GM12873 (cell line): ENCODE measurements at regions not wholly inside any gene's neighbourhood (a gene's known extent, or its start where the extent isn't known, plus 50 kb on each side); places are given as distances from the start of the nearest gene placed in this dataset.

Experiments
- CTCF ChIP-seq: IDR thresholded peaks from 2 replicates; pipeline ENCODE4 v1.5.1; 2012; ENCODE audit warnings: low read depth, mild to moderate bottlenecking, moderate library complexity, low read length, control low read depth; ENCODE audit not compliant: insufficient read depth; ENCODE audit errors: missing control alignments

DNA sequence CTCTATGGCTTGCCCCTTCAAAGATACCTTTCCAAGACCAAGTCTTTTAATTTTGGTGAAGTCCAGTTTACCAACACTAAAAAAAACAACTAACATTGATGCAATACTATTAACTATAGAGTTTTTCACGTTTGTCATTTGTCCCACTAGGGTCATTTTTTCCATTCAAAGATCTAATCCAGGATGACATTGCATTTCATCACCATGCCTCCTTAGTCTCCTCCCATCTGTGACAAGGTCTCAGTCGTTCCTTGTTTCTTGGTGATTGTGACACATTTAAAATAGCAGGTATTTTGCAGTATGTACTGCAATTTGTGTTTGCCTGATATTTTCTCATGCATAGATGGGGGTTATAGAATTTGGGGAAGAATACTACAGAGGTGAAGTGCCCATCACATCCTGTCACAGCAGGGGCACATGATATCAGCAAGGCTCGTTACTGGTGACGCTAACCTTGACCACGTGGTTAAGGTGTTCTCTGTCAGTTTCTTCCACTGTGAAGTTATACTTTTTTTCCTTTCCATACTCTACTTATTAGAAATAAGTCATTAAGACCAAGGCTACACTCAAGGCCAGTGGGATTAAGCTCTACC, 799.2 kb upstream of the RAB6C start:
- no peak for TF ChIP-seq CTCF

GRCh38 chr2:129181433-129181832, 798.0 kb upstream of the RAB6C start:
- no peak for TF ChIP-seq CTCF

DNA sequence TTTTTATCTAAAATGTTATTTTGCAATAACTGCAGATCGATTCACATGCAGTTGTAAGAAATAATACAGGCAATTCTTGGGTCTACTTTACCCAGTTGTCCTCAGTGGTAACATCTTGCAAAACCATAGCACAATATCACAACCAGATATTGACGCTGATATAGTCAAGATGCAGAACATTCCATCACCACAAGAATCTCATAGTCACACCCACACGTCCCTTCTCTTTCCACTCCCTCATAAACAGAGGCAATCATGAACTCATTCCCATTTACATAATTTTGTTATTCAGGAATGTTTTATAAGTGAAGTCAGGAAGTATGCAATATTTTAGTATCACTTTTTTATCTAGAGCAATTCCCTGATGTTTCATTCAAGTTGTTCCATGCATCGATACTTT, 797.5 kb upstream of the RAB6C start:
- no peak for TF ChIP-seq CTCF

- TF ChIP-seq CTCF, result no peak
Measured at GRCh38 chr2:129187343-129187742, 792.1 kb upstream of the RAB6C start.

GRCh38 chr2:129188451-129188850, 791.0 kb upstream of the RAB6C start:
- no peak for TF ChIP-seq CTCF

GRCh38 chr2:129189617-129190319, 789.7 kb upstream of the RAB6C start:
- no peak for TF ChIP-seq CTCF

DNA sequence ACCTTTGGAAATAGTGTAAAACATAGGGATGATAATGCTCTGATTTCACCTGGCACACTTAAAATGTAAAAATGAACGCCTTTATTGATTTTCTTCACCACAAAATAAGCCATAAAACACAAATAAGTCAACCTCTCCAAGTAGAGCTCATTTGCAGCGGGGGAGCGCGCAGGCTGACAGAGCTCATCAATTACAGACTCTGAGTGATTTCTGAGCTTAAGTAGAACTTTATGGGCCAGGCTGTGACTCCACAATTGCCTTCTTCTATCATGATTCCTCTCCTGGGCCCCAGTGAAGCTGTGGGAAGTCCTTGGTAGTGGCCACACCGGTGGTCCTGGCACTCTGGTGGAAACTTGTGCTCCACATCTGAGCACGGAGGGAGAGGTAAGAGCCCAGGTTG, 789.0 kb upstream of the RAB6C start:
- no peak for TF ChIP-seq CTCF
